HG02884 (cell line): ENCODE measurements at regions not wholly inside any gene's neighbourhood (a gene's known extent, or its start where the extent isn't known, plus 50 kb on each side); places are given as distances from the start of the nearest gene placed in this dataset.
"Not testable (repeated sequence)": the region's sequence is repeated elsewhere in the genome, so short reads cannot be mapped to it uniquely, and the experiment has no call there.

ENCODE experiments used
- ATAC-seq: cut with Tn5 transposase; IDR thresholded peaks from one replicate; pipeline ENCODE4 v1.9.1; 2021; ENCODE audit warnings: mild to moderate bottlenecking, moderate library complexity; ENCODE audit not compliant: unreplicated experiment

GRCh38 chr6:13874191-13874549 is 50.6 kb upstream of the RNF182 start:
- ATAC-seq = no peak

DNA sequence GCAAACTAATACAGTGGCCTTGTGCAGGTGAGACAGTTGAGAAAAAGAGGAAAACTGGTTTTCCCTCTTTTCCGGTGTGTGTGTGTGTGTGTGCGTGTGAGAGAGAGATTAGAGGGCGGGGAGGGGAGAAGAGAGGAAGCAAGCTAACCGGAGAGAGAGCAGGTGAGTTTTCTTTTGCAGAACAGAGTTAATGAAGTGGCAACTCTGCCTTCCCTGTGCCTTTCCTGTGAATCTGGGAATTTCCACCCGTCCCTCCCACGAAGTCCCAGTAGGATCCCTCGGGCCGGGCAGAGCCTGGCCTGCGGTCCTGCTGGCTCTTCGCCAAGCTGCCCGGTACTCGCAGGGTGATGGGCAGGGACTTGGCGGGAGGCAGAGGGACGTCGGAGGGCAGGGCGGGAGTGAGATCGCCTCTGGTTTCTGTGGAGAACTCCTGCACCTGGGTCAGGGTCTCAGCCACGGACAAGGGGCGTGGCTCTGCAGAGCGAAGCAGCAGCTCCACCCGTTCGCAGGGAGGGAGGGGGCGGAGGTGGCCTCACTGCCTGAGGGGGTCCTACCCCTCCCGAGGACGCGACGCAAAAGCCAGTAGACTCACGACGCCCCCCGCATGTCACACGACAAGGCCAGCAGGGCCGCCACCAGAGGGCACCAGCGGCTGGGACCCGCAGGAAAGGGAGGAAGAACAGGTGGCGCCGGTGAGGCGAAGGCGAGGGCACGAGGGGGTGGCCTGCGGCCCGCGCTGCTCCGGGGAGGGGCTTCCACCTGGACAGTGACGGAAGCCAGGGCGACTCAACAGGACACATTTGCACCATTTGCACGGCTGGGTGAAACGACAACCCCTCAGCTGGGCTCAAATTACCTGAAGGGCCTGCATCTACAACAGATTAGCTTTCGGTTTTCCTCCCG is 51.2 kb upstream of the RNF182 start:
- ATAC-seq = peak; percentile 50

GRCh38 chr6:13872681-13873080 is 52.1 kb upstream of the RNF182 start:
- ATAC-seq = no peak

DNA sequence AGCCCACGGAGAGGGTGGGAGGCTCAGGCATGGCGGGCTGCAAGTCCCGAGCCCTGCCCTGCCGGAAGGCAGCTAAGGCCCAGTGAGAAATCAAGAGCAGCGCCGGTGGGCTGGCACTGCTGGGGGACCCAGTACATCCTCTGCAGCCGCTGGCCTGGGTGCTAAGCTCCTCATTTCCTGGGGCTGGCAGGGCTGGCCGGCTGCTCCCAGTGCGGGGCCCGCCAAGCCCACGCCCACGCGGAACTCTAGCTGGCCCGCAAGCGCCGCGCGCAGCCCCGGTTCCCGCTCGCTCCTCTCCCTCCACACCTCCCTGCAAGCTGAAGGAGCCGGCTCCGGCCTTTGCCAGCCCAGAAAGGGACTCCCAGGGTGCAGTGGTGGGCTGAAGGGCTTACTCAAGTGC is 52.7 kb upstream of the RNF182 start:
- not testable (repeated sequence) for ATAC-seq

- no peak for ATAC-seq
Measured at GRCh38 chr6:13870214-13870830, 54.4 kb upstream of the RNF182 start.

DNA sequence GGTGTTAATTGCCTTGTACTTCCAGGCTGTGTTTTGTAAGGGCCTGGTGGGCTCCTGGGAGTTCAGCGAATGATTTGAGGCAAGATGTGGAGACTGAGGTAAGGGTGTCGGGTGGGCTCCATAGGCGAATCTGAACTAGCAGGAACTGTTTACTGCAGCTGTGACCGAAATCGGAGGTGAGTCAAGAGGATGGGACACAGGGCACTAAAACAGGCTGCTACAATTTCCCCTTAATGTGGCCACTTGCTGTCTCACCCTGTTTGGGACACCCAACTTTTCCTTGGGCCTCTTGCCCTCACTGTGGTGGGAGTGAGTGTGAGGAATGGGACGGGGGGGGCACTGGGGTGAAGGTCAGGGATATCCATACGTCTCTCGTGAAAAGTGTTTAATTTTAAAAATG is 53.9 kb upstream of the MCUR1 start:
- ATAC-seq = no peak

GRCh38 chr6:13866301-13866700 is 51.9 kb upstream of the MCUR1 start:
- no peak for ATAC-seq

DNA sequence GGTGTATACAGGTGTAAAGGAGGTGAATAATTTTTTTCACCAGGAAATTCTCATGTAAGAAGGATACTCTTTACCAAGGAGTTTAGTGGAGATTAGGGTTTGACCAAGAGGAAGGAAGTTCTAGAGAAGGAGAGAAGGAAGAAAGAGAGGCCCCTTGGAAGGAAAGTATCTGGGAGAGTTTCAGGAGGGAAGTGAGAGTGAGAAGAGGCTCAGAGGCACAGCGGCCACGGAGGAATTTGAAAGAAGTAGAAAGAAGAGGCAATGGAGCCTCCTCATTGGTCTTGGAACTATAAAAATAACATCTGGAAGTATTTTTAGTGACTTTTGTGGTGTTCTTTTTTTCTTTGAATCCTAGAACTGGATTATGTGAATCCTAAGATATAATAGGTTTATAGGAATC is 50.8 kb upstream of the MCUR1 start:
- ATAC-seq = no peak

DNA sequence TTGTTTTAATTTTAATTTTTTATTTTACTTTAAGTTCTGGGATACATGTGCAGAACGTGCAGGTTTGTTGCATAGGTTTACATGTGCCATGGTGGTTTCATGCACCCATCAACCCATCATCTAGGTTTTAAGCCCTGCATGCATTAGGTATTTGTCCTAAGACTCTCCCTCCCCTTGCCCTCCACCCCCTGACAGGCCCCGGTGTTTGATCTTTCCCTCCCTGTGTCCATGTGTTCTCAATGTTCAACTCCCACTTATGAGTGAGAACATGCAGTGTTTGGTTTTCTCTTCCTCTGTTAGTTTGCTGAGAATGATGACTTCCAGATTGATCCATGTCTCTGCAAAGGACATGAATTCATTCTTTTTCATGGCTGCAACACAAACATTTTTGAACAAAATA is 50.3 kb upstream of the MCUR1 start:
- ATAC-seq = not testable (repeated sequence)
